BE2C (cell line): ENCODE measurements at regions not wholly inside any gene's neighbourhood (a gene's known extent, or its start where the extent isn't known, plus 50 kb on each side); places are given as distances from the start of the nearest gene placed in this dataset.

Source experiments
- DNase-seq: peaks from one replicate; pipeline ENCODE4 v3.0.0-alpha.2; 2020
- H3K27me3 ChIP-seq: fragments of 250-450 bp; sonication (Bioruptor Pico); 2 replicates; pipeline ENCODE4 v1.5.1; 2020; ENCODE audit warnings: mild to moderate bottlenecking
- H3K36me3 ChIP-seq: fragments of 250-450 bp; sonication (Bioruptor Pico); 2 replicates; pipeline ENCODE4 v1.5.1; 2020; ENCODE audit warnings: mild to moderate bottlenecking
- H3K4me1 ChIP-seq: fragments of 250-450 bp; sonication (Bioruptor Pico); 2 replicates; pipeline ENCODE4 v1.5.1; 2020
- H3K4me3 ChIP-seq: 2 replicates; pipeline ENCODE4 v1.5.1; 2011; ENCODE audit warnings: low read depth, low read length
- H3K9me3 ChIP-seq: fragments of 250-450 bp; sonication (Bioruptor Pico); 2 replicates; pipeline ENCODE4 v1.5.1; 2020
- TF ChIP-seq, protein P1 (sequence below): IDR thresholded peaks from 2 replicates; pipeline ENCODE4 v1.5.1; 2012; ENCODE audit warnings: mild to moderate bottlenecking, low read depth, low read length

DNA sequence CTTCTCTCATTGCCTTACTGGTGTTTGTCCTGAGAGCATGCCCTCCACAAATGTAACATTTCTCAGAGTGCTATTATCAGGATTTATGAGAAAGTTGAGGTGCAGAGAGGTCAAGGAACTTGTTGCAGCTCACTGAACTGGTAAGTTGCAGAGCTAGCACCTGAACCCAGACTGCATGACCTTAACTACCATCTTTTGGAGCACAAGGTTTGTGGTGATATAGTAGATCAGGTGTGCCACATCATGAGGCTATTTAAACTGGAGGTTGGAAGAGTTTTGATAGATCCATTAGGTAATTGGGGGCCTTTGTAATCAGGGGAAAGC is 112.0 kb upstream of the CITED2 start:
- TF ChIP-seq, protein P1, sequence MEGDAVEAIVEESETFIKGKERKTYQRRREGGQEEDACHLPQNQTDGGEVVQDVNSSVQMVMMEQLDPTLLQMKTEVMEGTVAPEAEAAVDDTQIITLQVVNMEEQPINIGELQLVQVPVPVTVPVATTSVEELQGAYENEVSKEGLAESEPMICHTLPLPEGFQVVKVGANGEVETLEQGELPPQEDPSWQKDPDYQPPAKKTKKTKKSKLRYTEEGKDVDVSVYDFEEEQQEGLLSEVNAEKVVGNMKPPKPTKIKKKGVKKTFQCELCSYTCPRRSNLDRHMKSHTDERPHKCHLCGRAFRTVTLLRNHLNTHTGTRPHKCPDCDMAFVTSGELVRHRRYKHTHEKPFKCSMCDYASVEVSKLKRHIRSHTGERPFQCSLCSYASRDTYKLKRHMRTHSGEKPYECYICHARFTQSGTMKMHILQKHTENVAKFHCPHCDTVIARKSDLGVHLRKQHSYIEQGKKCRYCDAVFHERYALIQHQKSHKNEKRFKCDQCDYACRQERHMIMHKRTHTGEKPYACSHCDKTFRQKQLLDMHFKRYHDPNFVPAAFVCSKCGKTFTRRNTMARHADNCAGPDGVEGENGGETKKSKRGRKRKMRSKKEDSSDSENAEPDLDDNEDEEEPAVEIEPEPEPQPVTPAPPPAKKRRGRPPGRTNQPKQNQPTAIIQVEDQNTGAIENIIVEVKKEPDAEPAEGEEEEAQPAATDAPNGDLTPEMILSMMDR: no peak
- Histone ChIP-seq H3K9me3 (no peaks in the 10 kb centered on the region), H3K4me1 (no peaks in the 10 kb centered on the region), H3K4me3 (no peak overlapping the region), H3K36me3 (no peaks in the 10 kb centered on the region), H3K27me3 (no peaks in the 10 kb centered on the region)
- no peak for DNase-seq

DNA sequence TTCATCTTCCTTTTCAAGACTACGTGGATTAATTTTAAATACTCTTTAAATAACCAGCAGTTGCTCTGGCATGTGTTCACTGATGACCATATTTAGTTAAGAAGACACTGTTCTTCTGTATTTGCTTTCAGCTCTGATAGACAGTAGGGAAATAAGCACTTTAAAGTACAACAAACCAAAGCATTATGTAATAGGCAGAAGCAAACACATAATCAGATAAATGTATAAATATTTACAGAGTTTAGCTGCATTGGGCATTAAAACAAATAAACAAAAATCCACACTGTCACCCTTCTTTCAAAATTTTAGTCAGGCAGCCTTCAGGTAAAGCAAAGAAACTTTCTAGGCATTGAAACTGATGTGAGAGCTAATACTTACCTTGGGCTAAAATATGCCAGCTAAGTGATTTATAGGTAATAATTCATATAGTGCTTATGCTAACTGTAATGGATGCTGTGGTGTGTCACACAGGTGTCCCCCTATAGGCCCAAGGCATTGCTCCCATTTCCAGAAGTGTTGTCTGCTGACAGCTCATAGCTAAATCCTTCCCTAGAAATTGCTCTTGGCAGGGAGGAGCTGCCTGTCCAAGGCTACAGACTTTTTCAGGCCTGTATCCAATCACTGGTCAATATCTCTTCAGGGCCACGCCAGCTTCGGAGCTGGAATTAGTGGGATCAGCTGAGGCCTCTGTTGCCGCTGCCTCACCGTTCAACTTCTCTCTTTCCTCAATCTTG is 111.5 kb upstream of the CITED2 start:
- no peak for DNase-seq
- no peaks in the 10 kb centered on the region for H3K4me1 ChIP-seq
- H3K4me3 ChIP-seq: no peak overlapping the region
- no peaks in the 10 kb centered on the region for H3K36me3 ChIP-seq
- TF ChIP-seq, protein P1: no peak
- H3K9me3 ChIP-seq: no peaks in the 10 kb centered on the region
- H3K27me3 ChIP-seq: no peaks in the 10 kb centered on the region

DNA sequence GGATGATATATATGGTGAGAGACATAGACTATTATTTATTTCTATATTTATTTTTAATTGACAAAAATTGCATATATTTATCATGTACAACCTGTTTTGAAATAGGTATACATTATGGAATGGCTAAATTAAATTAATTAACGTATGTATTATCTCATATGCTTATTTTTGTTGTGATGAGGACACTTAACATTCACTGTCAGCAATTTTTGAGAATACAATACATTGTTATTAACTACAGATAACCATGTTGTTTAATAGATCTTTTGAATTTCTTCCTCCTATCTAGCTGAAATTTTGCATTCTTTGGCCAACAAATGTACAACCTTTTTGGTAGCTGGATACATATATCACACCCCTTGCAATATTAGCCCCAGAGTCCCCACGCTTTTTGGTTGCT is 110.7 kb upstream of the CITED2 start:
- Histone ChIP-seq H3K4me3 (no peak overlapping the region), H3K27me3 (no peaks in the 10 kb centered on the region), H3K36me3 (no peaks in the 10 kb centered on the region), H3K4me1 (no peaks in the 10 kb centered on the region), H3K9me3 (no peaks in the 10 kb centered on the region)
- TF ChIP-seq, protein P1: no peak
- DNase-seq: no peak

DNA sequence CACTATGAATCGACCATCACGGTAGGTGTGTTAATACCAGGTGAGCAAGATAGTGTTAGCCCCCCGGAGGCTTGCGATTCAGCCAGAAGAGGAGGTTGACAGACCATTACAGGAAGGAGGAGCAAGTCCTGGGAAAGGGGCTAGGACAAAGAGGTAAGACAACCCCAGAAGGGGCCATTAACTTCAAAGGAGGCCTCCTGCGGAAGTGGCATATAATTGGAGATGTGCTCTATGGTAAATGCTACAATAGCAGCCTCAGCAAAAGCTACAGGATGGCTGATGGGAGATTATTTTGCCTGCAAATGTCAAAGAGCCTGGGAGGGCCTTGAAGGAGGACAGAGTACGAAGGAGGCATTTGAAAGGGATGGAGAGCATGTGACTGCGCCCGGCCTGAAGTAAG is 108.6 kb upstream of the CITED2 start:
- TF ChIP-seq, protein P1: no peak
- Histone ChIP-seq H3K27me3 (no peaks in the 10 kb centered on the region), H3K4me3 (no peak overlapping the region), H3K36me3 (no peaks in the 10 kb centered on the region), H3K4me1 (no peaks in the 10 kb centered on the region), H3K9me3 (no peaks in the 10 kb centered on the region)
- no peak for DNase-seq

DNA sequence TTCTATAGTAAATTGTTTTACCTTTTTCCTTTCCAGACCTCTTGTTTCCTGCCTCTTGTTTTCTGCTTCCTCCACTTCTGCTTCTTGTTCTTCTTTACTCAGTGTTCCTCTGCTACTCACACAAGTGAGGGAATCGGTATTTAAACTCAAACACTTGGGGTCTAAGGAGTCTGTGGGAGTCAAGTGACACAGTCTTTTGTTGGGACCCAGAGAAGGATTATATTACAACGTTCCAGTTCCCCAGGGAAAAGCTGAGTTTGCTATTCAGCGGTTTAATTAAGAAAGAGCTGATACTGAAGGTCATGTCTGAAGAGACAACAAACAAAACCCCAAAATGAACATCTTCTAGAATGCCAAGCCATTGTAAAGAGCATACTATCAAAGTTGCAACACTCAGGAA is 107.8 kb upstream of the CITED2 start:
- Histone ChIP-seq H3K4me1 (no peaks in the 10 kb centered on the region), H3K9me3 (no peaks in the 10 kb centered on the region), H3K36me3 (no peaks in the 10 kb centered on the region), H3K27me3 (no peaks in the 10 kb centered on the region), H3K4me3 (no peak overlapping the region)
- TF ChIP-seq, protein P1: no peak
- no peak for DNase-seq

DNA sequence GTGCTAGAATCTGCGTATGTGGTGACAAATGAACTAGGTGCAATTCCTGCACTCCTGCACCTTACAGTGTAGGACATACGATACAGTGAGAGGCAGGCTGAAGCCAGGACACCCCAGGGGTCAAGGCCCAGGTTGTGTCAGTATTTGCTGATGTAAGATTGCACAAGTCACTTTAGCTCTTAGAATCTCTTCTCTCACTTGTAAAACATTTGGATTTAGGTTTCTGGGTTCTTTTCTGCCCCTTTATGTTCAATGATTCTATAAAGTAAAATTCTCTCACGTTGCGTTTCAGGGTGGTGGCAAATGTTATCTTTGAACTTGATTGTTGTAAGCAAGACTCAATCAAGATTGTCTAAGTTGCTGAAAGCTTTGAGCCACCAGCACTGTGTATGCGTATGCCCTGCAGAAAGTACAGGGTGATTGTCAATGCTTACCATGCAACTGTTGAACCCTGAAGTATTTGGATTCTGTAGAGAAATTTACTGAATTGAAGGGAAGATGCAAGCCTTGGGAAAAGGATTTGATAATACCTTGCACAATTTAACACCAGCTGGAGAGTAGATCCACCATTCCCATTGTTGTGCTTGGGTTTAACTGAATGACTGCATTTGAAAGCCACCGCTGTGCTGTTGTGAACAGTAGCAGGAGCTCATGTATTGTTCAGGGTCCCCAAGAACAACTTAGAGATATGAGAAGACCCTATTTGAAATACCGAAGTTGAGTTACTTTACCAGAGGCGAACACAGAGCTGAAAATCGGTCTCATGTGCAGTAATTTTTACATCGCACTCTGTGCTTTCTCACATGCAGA is 106.1 kb upstream of the CITED2 start:
- Histone ChIP-seq H3K36me3 (no peaks in the 10 kb centered on the region), H3K9me3 (no peaks in the 10 kb centered on the region), H3K4me1 (peaks cover 2% of the 10 kb centered on the region; the same call in 1 of the 2 replicates), H3K27me3 (no peaks in the 10 kb centered on the region), H3K4me3 (no peak overlapping the region)
- TF ChIP-seq, protein P1: no peak
- DNase-seq: no peak
